Endodermal cell (in vitro differentiated cells): ENCODE measurements at regions not wholly inside any gene's neighbourhood (a gene's known extent, or its start where the extent isn't known, plus 50 kb on each side); places are given as distances from the start of the nearest gene placed in this dataset.

Source experiments
- DNase-seq: peaks from one replicate; pipeline ENCODE4 v3.0.0-alpha.2; 2017
- H3K27ac ChIP-seq: 2 replicates; pipeline ENCODE4 v1.5.1; 2013; ENCODE audit warnings: mild to moderate bottlenecking, low read depth, low read length, moderate library complexity
- H3K27me3 ChIP-seq: 2 replicates; pipeline ENCODE4 v1.6.1; 2013; ENCODE audit warnings: mild to moderate bottlenecking, low read length, moderate library complexity; ENCODE audit not compliant: insufficient read depth, control insufficient read depth, poor library complexity, severe bottlenecking
- H3K36me3 ChIP-seq: 2 replicates; pipeline ENCODE4 v1.7.0; 2013; ENCODE audit warnings: mild to moderate bottlenecking, low read length, moderate library complexity; ENCODE audit not compliant: control insufficient read depth, insufficient read depth
- H3K4me1 ChIP-seq: one replicate; pipeline ENCODE4 v1.7.0; 2013; ENCODE audit warnings: low read length; ENCODE audit not compliant: control insufficient read depth, insufficient read depth
- H3K4me3 ChIP-seq: 2 replicates; pipeline ENCODE4 v1.5.1; 2013; ENCODE audit warnings: mild to moderate bottlenecking, low read length, moderate library complexity
- H3K9ac ChIP-seq: 2 replicates; pipeline ENCODE4 v1.6.1; 2013; ENCODE audit warnings: mild to moderate bottlenecking, low read length, moderate library complexity; ENCODE audit not compliant: poor library complexity, severe bottlenecking; ENCODE audit errors: extremely low read depth
- H3K9me3 ChIP-seq: 2 replicates; pipeline ENCODE4 v1.6.1; 2013; ENCODE audit warnings: mild to moderate bottlenecking, low read length, moderate library complexity; ENCODE audit not compliant: control insufficient read depth
- H3K27ac Mint-ChIP-seq: 2 replicates; pipeline ENCODE4 v1.8.0; 2020; ENCODE audit warnings: mixed read lengths
- H3K27me3 Mint-ChIP-seq: 2 replicates; pipeline ENCODE4 v1.8.0; 2021; ENCODE audit warnings: mild to moderate bottlenecking, mixed read lengths; ENCODE audit not compliant: insufficient read depth
- H3K36me3 Mint-ChIP-seq: 2 replicates; pipeline ENCODE4 v1.8.0; 2020; ENCODE audit warnings: low read depth, mixed read lengths
- H3K4me1 Mint-ChIP-seq: 2 replicates; pipeline ENCODE4 v1.8.0; 2020; ENCODE audit warnings: mixed read lengths
- H3K4me3 Mint-ChIP-seq: 2 replicates; pipeline ENCODE4 v1.8.0; 2020; ENCODE audit warnings: mild to moderate bottlenecking, moderate library complexity, mixed read lengths
- H3K9me3 Mint-ChIP-seq: 2 replicates; pipeline ENCODE4 v1.8.0; 2020; ENCODE audit warnings: mild to moderate bottlenecking, mixed read lengths
- WGBS, 2 experiments: methylation state at CpG; one replicate each; pipeline versions ENCODE4 v1.1.5 to v1.1.7; 2013; ENCODE audit warnings: missing lambda C conversion rate in 2 of 2, mixed read lengths in 1 of 2; ENCODE audit not compliant: insufficient coverage in 1 of 2, insufficient read length in 1 of 2; 5-methylcytosine and 5-hydroxymethylcytosine counted together
- TF ChIP-seq, protein P1 (sequence below): fragments of 200-600 bp; sonication (generic); conservative IDR thresholded peaks from 2 replicates; pipeline ENCODE4 v1.5.0; 2021; ENCODE audit warnings: antibody characterized with exemption, mild to moderate bottlenecking

DNA sequence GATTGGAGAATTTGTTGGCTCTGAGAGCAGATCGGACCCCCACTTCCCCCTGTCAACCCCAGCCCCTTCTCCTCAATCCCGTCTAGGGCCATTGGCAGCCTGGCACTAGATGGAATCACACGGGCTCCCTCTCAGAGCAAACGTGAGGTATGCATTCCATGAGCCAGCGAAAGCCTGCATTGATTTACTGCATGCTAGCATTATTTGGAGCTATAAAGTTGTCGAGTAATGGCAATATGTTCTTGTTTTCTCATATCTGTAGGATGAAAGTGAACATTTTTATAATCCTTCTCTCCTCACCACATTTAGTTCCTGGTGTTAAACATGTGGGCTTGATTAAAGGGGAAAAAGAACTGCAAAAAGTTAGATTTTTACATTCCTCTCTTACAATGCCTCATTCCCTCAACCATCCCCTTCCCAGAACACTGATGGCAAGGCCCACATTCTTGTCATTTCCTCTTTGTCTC is 159.2 kb downstream of the SPRY1 start:
- TF ChIP-seq, protein P1, sequence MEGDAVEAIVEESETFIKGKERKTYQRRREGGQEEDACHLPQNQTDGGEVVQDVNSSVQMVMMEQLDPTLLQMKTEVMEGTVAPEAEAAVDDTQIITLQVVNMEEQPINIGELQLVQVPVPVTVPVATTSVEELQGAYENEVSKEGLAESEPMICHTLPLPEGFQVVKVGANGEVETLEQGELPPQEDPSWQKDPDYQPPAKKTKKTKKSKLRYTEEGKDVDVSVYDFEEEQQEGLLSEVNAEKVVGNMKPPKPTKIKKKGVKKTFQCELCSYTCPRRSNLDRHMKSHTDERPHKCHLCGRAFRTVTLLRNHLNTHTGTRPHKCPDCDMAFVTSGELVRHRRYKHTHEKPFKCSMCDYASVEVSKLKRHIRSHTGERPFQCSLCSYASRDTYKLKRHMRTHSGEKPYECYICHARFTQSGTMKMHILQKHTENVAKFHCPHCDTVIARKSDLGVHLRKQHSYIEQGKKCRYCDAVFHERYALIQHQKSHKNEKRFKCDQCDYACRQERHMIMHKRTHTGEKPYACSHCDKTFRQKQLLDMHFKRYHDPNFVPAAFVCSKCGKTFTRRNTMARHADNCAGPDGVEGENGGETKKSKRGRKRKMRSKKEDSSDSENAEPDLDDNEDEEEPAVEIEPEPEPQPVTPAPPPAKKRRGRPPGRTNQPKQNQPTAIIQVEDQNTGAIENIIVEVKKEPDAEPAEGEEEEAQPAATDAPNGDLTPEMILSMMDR: no peak
- H3K4me3 ChIP-seq: no peak overlapping the region
- Mint-ChIP-seq H3K4me1 (peaks cover 35% of the 10 kb centered on the region), H3K36me3 (no peaks in the 10 kb centered on the region), H3K9me3 (no peaks in the 10 kb centered on the region), H3K4me3 (no peak overlapping the region), H3K27ac (no peak overlapping the region), H3K27me3 (peaks cover 2% of the 10 kb centered on the region)
- no peaks in the 10 kb centered on the region for H3K27me3 ChIP-seq
- H3K9me3 ChIP-seq: no peaks in the 10 kb centered on the region
- 70 to 90% methylated on average over 3 to 5 of the region's 6 CpGs for WGBS, 2 experiments
- no peaks in the 10 kb centered on the region for H3K36me3 ChIP-seq
- H3K4me1 ChIP-seq: peaks cover 3% of the 10 kb centered on the region
- peak overlapping the region; percentile 8 for H3K27ac ChIP-seq
- no peak overlapping the region for H3K9ac ChIP-seq
- DNase-seq: no peak

DNA sequence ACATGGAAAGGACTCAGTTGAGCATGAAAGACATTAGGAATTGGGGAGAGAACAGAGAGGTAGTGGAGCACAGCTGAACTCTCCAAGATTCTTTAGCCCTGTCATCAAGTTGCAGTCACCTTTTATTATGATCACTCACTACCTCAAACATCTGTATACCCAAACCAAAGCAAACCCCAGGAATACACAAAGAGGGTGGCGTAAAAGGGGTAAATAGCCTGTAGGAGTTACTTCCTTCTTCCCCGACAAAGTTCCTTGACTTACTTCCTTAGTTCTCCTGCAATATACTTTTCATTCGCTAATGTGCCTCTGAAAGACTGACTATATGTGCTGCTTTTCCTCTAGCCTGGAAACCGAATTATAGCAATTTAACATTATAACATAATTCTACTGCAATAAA is 159.9 kb downstream of the SPRY1 start:
- H3K27ac ChIP-seq: no peak overlapping the region

DNA sequence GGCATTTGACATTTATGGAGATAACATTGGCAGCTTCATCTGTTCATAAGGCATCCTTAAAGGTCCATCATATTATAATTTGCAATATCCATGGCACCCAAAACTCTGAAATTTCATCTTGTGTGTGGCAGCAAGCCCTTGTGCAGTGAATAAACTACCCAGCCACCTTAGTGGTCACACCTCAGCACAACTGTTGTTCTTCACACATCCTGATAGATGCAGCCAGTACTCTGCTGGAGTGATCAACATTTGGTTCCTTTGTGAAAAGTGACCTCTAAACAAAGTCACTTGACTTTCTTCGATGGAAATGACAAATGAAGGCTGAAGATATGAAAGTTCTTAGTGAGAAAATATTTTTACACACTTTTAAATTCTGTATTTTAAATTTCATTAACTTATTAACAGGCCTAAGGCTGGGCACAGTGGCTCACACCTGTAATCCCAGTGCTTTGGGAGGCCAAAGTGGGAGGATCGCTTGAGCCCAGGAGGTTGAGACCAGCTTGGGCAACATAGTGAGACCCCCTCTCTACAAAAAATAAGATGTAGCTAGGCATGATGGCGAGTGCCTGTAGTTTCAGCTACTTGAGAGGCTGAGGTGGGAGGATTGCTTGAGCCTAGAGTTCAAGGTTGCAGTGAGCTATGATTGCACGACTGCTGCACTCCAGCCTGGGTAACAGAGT is 161.4 kb downstream of the SPRY1 start:
- Histone ChIP-seq H3K4me1 (peaks cover 3% of the 10 kb centered on the region), H3K9me3 (no peaks in the 10 kb centered on the region), H3K36me3 (no peaks in the 10 kb centered on the region), H3K27ac (no peak overlapping the region), H3K9ac (no peak overlapping the region), H3K27me3 (no peaks in the 10 kb centered on the region), H3K4me3 (no peak overlapping the region)
- Mint-ChIP-seq H3K4me1 (peaks cover 33% of the 10 kb centered on the region), H3K9me3 (no peaks in the 10 kb centered on the region), H3K36me3 (no peaks in the 10 kb centered on the region), H3K27ac (no peak overlapping the region), H3K4me3 (no peak overlapping the region), H3K27me3 (no peaks in the 10 kb centered on the region)
- DNase-seq: no peak
- WGBS, 2 experiments: 67 to 83% methylated on average over 1 to 4 of the region's 4 CpGs
- TF ChIP-seq, protein P1: no peak

More for the DNA sequence above, 159.9 kb downstream of the SPRY1 start:
- H3K36me3 ChIP-seq: no peaks in the 10 kb centered on the region
- no peaks in the 10 kb centered on the region for H3K27me3 ChIP-seq
- DNase-seq: no peak
- Mint-ChIP-seq H3K4me1 (peaks cover 35% of the 10 kb centered on the region), H3K27me3 (no peaks in the 10 kb centered on the region), H3K27ac (no peak overlapping the region), H3K36me3 (no peaks in the 10 kb centered on the region), H3K4me3 (no peak overlapping the region), H3K9me3 (no peaks in the 10 kb centered on the region)
- WGBS, 2 experiments: 88 to 100% methylated on average over 1 to 4 of the region's 4 CpGs
- peaks cover 3% of the 10 kb centered on the region for H3K4me1 ChIP-seq
- no peaks in the 10 kb centered on the region for H3K9me3 ChIP-seq
- TF ChIP-seq, protein P1: no peak
- H3K4me3 ChIP-seq: no peak overlapping the region
- no peak overlapping the region for H3K9ac ChIP-seq
